DMS114 treated with DMSO at 0.1 percent for 48 hours (cell line): ENCODE measurements at regions not wholly inside any gene's neighbourhood (a gene's known extent, or its start where the extent isn't known, plus 50 kb on each side); places are given as distances from the start of the nearest gene placed in this dataset.

Experiments
- DNase-seq: peaks from one replicate; lab custom pipeline; 2025; ENCODE audit not compliant: unreplicated experiment; lab: John Stamatoyannopoulos, UW

GRCh38 chr7:13532028-13532753 lies 457.3 kb downstream of the ETV1 start:
- no peak for DNase-seq

DNA sequence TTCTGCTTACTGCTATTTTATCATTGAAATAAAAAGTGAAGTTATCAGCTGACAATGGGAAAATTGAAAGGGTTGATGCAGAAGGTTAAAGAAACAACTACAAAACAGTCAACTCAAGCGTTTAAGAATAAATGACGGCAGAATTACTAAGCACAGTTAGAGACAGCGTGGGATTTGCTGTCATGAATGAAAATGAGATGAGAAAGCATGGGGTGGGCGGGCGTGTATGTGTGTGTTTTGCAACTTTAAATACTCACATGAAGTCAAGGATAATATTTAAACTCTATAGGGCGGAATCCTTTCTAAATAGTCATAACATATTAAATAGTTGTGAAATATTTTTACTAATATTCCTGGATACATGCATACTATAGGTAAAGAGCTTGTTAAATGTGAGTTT lies 450.8 kb downstream of the ETV1 start:
- no peak for DNase-seq

DNA sequence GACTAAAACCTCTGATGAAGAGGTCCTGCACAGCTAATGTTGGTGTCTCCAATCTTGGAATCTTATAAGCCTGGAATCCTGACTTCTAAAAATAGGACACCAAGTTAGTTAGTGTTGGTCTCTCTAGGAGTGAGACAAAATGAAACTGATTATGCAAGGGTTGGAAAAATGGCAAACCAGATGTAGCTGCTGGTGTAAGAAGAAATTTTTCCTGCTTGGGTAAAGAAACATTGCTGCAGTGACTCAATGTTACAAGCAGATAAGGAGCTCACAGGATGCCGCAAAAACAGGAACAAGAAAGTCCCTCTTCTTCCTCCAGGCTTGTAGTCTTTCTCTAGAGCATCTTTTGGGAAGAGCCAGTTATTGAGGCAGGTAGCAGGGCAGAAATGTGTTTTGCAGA lies 449.0 kb downstream of the ETV1 start:
- DNase-seq = no peak

DNA sequence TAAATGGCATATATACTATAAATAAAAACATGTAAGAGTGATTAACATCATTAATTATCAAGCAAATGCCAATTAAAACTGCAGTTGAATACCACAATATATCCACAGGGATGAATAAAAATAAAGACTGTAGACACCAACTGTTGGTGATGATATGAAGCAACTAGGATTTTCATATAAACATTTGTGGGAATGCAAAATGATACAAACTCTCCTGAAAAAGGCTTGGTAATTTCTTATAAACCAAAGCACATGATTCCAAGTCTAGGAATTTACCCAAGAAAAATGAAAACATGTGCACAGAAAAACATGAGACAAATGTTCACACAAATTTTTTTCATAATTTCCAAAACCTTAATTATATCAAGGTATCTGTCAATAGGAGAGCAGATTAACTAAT lies 448.1 kb downstream of the ETV1 start:
- DNase-seq = no peak

DNA sequence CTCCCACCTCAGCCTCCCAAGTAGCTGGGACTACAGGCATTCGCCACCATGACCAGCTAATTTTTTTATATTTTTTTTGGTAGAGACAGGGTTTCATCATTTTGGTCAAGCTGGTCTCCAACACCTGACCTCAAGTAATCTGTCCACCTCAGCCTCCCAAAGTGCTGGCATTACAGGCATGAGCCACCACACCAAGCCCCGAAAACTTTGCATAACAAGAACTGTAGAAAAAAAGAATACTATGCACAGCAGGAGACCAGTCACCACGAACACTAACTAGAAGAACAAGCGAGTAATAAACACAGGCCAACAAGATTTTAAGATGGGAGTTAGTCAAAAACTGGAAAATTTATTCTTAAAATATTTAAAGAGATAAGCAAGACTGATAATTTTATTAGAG lies 447.0 kb downstream of the ETV1 start:
- no peak for DNase-seq

GRCh38 chr7:13551503-13551902 lies 438.0 kb downstream of the ETV1 start:
- no peak for DNase-seq

DNA sequence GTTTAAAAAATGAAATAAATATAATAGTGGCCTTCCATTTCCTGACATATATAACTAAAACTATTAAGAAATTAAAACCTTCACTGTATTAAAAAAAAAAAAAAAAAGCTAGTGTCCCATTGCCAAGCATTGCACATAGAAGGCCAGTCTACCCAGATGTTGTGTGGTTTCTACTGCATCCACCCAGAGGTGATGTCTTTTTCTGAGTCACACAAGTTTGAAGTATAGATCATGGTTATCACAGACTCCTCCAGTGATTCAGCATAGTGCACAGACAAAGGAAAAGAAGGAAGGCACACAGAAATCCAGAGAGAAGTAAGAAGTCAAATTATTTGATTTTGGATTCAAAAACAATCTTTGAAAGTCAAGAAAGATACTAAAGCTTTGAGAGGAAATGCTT lies 429.0 kb downstream of the ETV1 start:
- no peak for DNase-seq

- no peak for DNase-seq
Observed at GRCh38 chr7:13563257-13563656, 426.2 kb downstream of the ETV1 start.

- no peak for DNase-seq
Observed at GRCh38 chr7:13563680-13564079, 425.8 kb downstream of the ETV1 start.

GRCh38 chr7:13577566-13578145 lies 411.8 kb downstream of the ETV1 start:
- DNase-seq = no peak

GRCh38 chr7:13578294-13578693 lies 411.2 kb downstream of the ETV1 start:
- DNase-seq = no peak

- DNase-seq = no peak
Observed at GRCh38 chr7:13581097-13581496, 408.4 kb downstream of the ETV1 start.

GRCh38 chr7:13593854-13594253 lies 395.6 kb downstream of the ETV1 start:
- no peak for DNase-seq

DNA sequence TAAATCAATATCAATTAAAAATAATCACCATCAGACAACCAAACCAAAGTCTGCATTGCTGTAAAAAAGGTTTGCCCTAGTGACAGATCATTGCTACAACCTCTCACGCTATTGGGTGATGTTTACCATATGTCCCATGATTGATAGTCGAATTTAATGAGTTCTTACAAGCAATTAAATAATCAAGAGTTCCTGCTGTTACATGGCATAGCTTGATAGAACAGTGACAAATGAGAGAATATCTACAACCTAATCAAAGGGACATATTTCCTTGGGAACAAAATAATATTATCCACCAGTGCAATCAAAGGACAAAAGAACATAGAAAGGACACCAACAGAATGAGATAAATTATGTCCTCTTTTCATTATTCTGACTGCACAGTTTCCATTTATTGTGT lies 387.4 kb downstream of the ETV1 start:
- no peak for DNase-seq

- DNase-seq = no peak
Observed at GRCh38 chr7:13603016-13603415, 386.4 kb downstream of the ETV1 start.

DNA sequence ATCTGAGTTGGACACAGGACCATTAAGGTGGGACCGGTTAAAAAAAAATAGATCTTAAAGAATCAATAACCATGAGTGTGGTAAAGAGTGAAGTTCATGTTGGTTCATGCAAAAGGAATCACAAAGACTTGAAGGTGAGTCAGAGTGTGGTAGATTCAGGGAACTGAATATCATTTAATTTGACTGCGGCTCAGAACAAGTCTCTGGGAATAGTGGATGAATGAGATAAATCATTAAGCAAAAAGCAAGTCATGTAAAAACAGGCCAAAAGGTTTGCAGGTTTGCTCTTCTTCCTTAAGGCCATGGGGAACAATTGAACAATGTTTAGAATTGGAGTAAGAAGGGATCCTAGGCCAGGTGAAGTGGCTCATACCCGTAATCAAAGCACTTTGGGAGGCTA lies 385.8 kb downstream of the ETV1 start:
- DNase-seq = no peak

- no peak for DNase-seq
Observed at GRCh38 chr7:13604178-13604577, 385.3 kb downstream of the ETV1 start.

DNA sequence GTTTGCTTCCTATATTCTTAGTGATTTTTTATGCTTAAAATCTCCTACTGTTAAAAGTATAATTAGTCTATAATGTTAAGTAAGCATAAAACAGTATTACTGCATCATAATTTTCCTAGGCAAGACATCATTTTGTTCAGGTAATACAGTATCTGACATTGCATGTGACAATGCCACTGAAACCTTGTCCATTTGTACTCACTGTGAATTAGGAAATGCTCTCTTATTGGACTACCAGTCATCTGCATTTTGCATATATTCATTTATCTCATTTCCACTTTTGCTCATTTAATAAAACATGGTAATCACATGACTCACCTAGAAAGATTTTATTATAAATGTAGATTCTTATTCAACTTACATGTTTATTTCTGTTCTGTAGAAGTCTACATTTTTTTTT lies 379.1 kb downstream of the ETV1 start:
- DNase-seq = no peak

- no peak for DNase-seq
Observed at GRCh38 chr7:13615679-13616078, 373.8 kb downstream of the ETV1 start.

DNA sequence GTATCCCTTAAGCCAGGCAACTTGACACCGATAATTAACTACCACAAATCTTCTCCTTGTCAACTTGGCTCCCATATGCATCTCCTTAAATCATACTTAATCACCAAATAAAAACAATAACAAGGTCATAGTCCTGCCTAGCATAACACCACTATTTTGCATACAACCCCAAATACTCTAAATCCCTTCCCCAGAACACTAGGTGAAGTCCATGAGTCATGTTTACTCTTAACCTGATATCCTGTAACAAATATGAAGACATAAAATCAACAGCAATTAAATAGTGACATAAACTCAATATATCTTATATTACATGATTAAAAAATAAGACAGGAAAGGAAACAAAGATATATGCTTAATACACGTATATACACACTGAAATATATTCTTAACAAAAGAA lies 362.0 kb downstream of the ETV1 start:
- DNase-seq = no peak

- no peak for DNase-seq
Observed at GRCh38 chr7:13628239-13629001, 361.0 kb downstream of the ETV1 start.
